Glomerular visceral epithelial cell (primary cell): ENCODE measurements at regions not wholly inside any gene's neighbourhood (a gene's known extent, or its start where the extent isn't known, plus 50 kb on each side); places are given as distances from the start of the nearest gene placed in this dataset.
"Not testable (repeated sequence)": the region's sequence is repeated elsewhere in the genome, so short reads cannot be mapped to it uniquely, and the experiment has no call there.

ENCODE experiments used
- DNase-seq: peaks from one replicate; pipeline ENCODE4 v3.0.0-alpha.2; 2016; ENCODE audit errors: extremely low spot score

- no peak for DNase-seq
Observed at GRCh38 chr13:111616203-111616602, 295.8 kb downstream of the TEX29 start.

DNA sequence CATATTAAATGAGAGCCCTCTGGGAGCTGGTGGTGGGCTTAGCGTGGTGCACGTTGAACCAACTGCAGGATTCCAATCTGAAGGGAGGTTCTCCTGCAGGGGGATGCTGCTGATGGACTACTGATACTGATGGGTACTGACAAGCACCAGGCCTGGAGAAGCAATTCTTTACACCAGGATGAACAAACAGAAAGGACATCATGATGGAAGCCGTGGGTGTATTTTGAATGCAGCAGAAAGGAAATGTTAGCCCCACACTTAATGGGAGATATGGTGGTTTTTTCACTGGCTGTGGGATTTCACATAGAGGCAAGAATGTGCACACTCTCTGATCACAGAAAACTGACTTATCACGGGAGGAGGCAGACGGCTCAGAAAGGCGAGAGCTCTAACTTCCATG lies 299.7 kb downstream of the TEX29 start:
- no peak for DNase-seq

- DNase-seq = no peak
Observed at GRCh38 chr13:111620586-111620985, 300.1 kb downstream of the TEX29 start.

- no peak for DNase-seq
Observed at GRCh38 chr13:111621164-111621563, 300.7 kb downstream of the TEX29 start.

- no peak for DNase-seq
Observed at GRCh38 chr13:111622051-111622531, 301.6 kb downstream of the TEX29 start.

- no peak for DNase-seq
Observed at GRCh38 chr13:111623208-111623607, 302.8 kb downstream of the TEX29 start.

DNA sequence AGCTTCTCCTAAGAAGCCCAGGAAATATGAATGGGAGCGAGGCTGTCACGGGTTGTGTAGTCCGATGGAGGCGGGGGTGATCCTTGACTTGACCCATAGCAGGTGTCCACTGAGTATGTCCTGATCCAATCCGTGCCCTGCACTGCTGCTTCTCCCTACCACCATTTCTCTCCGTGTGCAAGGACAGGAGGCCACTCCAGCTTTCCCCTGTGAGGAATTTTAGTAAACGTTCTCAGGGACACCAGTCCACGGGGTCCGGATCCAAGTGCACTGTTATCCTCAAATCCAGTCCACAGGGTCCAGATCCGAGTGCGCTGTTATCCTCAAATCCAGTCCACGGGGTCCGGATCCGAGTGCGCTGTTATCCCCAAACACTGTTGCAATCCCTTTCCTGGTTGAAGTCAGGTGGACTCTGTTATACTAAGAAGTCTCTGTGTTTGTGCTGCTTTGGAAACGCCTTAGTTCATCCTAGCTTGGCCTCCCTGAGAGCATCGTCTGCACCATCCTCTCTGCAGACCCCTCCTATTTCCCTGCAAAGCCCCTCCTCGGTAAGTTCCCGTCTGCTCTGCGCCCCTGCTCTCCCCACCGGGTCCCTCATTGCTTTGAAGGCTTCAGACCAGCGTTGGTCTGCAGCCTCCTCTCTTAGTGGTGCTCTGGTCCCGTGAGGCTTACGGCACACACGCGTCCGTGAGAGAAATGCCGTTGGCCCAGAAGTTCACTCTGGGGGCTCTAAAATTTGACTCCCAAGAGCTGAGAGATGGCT lies 303.5 kb downstream of the TEX29 start:
- no peak for DNase-seq

- DNase-seq = no peak
Observed at GRCh38 chr13:111625526-111626315, 305.3 kb downstream of the TEX29 start.

GRCh38 chr13:111626371-111627305 lies 306.2 kb downstream of the TEX29 start:
- no peak for DNase-seq

- no peak for DNase-seq
Observed at GRCh38 chr13:111627596-111627995, 307.2 kb downstream of the TEX29 start.

GRCh38 chr13:111629016-111629415 lies 308.6 kb downstream of the TEX29 start:
- DNase-seq = no peak

DNA sequence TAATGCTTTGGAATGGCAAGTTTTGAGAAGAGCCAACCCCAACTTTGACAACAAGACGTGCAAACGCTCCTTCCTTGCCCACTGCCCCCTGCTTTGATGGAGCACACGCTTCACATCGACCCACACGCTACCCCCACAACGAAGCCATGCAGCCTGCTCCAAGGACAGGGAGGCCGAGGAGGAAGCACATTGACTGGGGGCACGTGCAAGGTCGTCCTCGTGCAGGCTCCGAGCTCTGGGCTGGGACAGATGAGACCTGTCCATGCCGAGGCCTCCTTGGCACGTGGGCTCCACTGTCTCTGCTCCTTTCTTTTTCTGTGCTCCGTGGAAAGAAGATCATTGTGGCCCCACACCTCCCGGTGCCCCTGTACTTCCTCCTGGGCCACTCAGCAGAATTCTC lies 309.0 kb downstream of the TEX29 start:
- no peak for DNase-seq

GRCh38 chr13:111629926-111630325 lies 309.5 kb downstream of the TEX29 start:
- no peak for DNase-seq

GRCh38 chr13:111630406-111630805 lies 310.0 kb downstream of the TEX29 start:
- no peak for DNase-seq

GRCh38 chr13:111631271-111631670 lies 310.8 kb downstream of the TEX29 start:
- not testable (repeated sequence) for DNase-seq

DNA sequence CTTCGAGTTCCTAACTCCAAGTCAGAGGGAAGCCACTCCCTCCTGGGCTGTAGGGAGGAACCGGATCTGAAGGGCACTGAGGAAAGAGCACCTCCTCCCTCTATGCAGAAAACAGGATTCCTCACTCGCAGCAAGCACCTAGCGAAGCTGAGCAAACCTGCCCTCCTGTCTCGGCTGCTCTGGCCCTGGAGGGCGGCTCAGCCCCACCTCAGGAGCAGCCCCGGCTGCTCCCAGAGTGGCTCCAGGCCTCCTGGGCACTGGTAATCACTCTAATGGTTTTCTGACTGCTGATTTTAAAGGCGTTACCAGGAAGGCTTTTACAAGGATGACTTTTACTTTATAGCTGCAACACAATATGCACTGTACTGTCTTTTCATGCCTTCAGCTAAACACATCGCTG lies 312.5 kb downstream of the TEX29 start:
- DNase-seq = no peak

DNA sequence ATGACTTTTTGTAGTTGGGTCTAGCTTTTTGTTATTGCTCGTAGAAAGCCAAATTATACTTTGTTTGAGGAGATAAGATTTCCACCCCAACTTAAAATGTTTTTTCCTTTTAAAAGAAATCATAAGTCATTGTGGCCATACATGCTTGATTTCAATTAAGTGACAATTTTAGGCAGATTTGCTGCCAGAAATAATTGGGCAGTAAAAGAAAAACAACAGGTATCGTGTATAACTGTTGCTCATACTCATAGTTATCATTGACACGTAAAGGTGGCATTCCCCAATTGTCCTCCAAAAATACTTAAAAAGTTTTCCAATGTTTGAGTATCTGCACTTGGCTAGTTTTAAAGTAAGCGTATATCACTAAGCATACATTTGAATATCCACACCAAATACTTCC lies 313.0 kb downstream of the TEX29 start:
- DNase-seq = no peak

DNA sequence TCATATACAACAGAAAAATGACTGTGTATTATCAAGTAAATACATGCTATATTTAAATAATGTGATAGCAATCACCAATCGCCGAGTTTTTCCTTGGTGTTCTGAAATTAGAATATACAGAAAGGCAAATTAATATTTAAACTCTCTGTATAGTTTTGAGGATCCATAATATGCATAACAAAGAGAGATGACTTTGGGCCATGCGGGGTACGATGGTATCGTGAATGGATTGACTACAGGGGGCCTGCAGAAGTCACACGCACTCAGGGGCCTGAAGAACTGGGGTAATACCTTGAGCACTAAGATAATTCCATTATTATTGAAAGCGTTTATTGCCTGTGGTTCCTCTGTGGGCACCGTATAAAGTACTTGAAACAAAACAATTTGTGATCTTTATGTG lies 314.0 kb downstream of the TEX29 start:
- DNase-seq = no peak

GRCh38 chr13:111636271-111636670 lies 315.8 kb downstream of the TEX29 start:
- no peak for DNase-seq

- DNase-seq = no peak
Observed at GRCh38 chr13:111636804-111637203, 316.4 kb downstream of the TEX29 start.

DNA sequence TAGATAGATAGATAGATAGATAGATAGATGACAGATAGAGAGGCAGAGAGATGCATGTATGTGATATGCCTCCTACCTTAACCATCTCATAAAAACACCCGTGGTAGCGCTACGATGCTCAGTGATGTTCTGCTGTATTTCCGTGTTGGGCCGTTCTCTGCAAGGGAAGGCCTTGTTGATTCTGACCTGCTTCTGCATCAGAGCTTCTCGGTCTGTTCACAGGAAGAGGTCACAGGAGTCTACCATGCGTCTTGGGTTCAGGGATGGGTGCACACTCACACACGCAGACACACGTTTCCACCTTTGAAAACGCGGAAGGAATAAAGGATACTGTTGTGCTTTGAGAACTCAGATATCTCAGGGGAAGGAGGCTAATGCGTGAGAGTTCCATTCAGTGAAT lies 316.9 kb downstream of the TEX29 start:
- no peak for DNase-seq

- no peak for DNase-seq
Observed at GRCh38 chr13:111638233-111638632, 317.8 kb downstream of the TEX29 start.
